SH-SY5Y (cell line): ENCODE measurements at regions not wholly inside any gene's neighbourhood (a gene's known extent, or its start where the extent isn't known, plus 50 kb on each side); places are given as distances from the start of the nearest gene placed in this dataset.

Experiments used
- GATA2 ChIP-seq: IDR thresholded peaks from 2 replicates; pipeline ENCODE4 v1.6.1; 2011; ENCODE audit warnings: mild to moderate bottlenecking, low read depth, low read length
- GATA3 ChIP-seq: IDR thresholded peaks from 2 replicates; pipeline ENCODE4 v1.6.1; 2011; ENCODE audit warnings: low read depth, mild to moderate bottlenecking, low read length, moderate library complexity

DNA sequence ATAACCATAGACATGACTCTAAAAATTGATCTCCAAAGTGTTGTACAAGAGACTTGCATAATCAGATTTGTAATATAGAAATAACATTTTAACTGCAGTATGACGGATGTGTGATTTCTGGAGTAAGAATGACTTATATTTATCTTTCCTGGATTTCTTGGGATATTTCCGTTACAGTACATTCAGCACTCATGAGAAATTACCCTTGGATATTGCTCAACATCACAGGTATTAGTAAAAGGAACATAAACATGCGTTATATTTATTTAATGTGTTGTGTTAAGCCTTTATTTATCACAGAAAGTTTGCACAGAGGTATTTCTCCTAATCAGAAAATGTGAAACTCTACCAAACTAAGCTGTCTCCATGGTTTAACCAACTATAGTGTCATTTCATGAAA is 1823.9 kb upstream of the C9orf72 start:
- TF ChIP-seq GATA3 = no peak
- TF ChIP-seq GATA2 = no peak

DNA sequence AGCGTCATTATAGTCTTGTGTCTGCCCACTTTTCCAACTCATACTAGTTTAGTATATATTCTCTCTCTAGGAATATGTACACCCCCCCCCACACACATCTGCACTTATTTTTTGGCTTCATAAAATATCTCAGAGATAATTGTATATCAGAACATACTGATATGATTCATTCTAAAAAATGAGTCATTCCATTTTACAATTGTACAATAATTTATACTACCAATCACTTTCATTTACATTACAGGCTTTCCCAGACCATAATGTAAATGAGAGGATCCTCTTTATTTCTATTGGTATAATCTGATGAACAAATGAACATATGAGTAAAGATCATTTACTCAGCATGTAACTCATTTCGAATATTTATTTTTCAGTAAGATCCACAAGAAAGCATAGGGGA is 1842.9 kb upstream of the C9orf72 start:
- TF ChIP-seq GATA2 (no peak), GATA3 (no peak)

DNA sequence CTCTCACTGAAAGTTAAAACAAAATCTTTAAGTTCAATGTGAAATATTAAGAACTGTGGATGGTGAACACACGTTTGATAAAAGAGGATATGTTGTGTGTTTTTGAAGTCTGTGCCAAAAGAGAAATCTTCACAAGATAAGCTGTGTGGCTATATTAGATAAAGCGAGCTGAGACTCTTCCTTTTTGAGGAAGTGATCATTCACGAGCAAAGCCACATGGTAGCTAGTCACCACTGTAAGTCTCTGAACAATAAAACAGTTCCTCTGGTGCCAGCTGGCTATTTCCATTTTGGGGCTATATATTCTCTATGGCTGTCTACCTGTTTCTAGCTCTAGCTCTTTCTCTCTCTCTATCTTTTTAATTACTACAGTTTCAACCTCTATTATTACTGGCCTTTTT is 1849.2 kb upstream of the C9orf72 start:
- no peak for TF ChIP-seq GATA2
- TF ChIP-seq GATA3 = no peak

DNA sequence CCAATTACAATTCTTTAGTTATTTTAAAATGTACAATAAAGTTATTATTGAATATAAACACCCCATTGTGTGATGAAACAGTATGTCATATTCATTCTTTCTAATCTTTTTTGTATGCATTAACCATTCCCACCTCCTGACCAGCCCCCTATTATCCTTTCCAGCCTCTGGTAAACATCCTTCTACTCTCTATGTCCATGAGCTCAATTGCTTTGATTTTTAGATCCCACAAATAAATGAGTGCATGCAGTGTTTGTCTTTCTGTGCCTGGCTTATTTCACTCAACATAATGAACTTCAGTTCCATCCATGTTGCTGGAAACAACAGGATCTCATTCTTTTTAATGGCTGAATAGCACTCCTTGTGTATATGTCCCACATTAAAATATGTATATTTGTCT is 1858.9 kb upstream of the C9orf72 start:
- TF ChIP-seq GATA3 (no peak), GATA2 (no peak)

DNA sequence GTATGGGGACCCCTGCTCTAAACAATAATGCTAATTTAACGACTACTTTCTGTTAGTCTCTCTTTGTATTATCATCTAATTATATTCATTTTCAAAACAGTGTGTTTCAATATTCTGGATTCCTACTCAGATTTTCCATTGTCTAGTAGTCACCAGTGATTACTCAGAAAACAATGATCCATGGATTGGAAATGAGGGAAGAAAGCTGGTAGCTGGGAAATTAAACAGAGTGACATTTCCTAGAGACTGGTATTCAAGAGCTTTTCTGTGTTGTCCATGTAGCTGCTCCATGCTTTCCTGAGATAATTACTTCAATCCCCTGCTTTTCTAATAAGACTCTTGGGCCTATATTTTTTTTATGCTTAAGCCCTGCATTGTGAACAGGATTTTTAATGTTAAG is 1862.1 kb upstream of the C9orf72 start:
- TF ChIP-seq GATA2 (no peak), GATA3 (no peak)

DNA sequence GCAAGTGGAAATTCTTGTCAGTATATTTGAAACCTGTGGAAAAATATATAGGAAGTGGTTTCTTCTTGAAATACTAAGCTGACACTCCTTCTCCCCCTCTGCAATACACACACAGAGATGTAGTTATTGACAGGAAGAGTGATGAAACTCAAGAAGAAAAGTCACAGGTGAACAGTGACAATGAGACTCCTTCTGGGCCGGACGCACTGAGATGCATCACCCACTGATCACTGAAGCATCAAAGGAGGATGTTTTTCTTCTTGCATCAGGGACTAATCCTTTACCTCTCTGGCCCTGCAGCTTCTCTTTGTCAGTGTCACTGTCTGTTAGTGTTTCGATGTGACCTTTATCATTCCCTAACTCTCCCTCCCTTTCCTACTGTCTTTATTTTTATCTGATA is 1864.2 kb upstream of the C9orf72 start:
- TF ChIP-seq GATA3 = no peak
- TF ChIP-seq GATA2 = no peak

DNA sequence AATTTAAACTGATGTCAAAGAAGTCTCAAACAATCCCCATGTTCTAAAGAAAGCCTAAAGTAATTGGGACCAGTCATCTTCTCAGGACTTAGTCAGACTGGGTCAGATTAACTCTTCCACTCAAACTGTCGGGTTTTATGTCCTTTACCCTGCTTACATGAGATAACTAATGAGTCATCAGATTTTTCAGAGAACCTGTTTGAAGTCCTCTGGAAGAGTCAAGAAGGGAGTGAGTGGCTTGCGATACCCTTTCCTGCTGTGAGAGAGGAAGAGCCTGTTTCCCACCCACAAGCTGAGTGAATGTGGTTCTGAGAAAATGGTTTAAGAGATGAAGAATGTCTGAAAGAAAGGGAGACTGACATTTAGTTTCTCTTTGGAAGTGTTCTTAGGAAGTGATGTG is 1866.7 kb upstream of the C9orf72 start:
- TF ChIP-seq GATA3 (no peak), GATA2 (no peak)

DNA sequence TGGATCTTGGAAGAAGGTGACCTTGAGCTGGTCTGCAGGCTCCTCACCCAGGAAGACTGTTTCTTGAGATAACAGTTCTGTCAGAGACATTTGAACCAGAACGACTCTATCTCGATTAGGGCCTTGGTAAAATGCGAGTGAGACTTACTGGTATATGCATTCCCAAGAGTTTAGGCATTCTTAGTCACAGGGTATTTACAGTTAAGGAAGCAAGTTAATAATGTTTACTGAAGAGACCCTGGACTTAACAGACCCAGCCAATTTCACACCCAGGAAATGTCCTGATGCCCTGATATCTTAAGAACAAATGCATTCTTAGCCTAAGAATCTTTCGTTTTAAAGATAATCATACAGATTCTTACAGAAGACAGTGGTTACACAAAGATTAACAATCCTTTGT is 1867.2 kb upstream of the C9orf72 start:
- TF ChIP-seq GATA2 (no peak), GATA3 (no peak)

DNA sequence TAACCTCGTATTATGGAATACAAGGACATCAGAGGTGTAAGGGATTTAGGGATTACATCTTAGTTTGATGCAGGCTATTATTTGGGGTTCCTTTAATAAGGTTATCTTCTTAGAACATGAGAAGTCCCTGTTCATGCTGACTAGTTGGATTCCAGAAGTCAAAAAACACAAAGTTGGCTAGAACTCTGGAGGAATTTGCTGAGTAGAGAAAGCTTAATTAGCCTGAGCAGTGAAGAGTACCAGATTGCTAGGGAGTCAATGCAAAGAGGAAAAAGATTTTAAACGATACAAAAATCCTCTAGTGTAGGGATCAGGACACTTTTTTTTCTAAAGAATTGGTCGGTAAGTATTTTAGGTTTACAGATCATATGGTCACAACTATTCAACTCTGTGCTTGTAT is 1872.5 kb upstream of the C9orf72 start:
- TF ChIP-seq GATA2 = no peak

DNA sequence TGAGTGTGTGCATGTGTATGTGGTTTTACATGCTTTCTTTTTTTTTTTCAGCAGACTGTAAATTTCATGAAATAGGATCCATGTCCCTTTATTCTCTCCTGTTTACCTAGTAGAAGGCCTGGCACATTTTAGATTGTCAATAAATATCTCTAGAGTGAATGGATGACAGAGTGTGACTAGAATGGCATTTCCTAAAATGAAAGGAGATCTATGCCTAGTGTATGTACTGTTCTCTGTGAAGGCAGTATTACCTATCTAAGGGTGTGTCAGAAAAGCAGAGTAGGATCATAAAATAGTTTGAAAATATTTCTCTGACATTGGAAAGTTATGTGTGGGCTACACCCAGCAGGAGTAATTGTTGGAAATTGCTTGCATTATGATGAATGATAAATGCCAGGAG is 1876.0 kb upstream of the C9orf72 start:
- TF ChIP-seq GATA2 (no peak), GATA3 (no peak)

DNA sequence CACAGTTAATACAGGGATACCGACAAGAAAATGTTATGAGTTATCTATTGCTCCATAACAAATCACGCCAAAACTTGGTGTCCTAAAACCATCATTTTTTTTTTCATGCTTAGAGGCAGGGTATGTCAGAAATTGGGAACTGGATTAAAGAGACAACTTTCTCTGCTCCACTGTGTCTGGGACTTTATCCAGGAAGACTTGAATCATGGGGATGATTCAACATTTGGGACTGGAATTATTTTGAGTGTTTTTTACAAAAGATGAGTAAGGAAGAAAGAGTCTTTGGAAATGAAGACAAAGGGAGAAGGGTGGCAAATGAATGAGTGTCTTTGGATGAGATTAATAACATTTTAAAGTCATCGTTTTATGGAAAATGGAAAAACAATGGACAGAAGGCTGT is 1883.7 kb upstream of the C9orf72 start:
- TF ChIP-seq GATA2 = no peak
- TF ChIP-seq GATA3 = no peak

DNA sequence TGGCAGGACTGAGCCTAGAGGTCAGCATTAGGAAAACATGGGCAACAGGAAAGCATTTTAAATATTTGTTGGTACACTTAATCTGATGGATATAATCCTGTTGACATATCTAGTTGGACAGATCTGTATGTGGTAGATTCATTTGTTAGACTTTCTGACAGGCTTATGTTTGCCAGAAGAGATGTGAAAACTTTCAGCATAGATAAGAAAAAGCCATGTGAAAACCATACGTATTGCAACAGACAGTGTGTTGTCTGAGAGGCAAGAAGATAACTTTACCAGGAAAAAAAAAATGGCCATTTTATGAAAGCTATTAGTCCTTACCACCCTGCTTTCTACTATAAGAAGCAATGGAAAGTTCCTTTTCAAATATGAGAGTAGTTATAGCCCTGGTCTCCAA is 1902.2 kb upstream of the C9orf72 start:
- TF ChIP-seq GATA2 = no peak
- TF ChIP-seq GATA3 = no peak

DNA sequence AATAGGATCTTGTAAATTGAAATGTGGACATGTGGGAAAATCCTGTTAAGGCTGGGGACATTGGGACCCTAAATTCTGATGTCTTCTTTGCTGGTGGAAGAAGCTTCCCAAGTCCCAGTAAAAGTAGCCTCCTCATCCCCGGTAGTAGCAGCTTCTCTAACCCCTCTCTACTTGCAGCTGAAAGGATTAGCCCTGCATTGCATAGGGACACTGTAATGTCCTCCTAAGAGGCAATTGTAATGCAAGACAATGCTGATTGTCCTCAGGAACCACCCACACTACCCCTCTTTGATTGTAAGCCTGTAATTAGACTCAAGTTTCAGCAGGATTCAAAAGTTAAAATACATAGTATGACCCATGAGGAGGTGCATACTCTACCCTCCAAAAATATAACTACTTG is 1938.4 kb upstream of the C9orf72 start:
- TF ChIP-seq GATA2 (no peak), GATA3 (no peak)

DNA sequence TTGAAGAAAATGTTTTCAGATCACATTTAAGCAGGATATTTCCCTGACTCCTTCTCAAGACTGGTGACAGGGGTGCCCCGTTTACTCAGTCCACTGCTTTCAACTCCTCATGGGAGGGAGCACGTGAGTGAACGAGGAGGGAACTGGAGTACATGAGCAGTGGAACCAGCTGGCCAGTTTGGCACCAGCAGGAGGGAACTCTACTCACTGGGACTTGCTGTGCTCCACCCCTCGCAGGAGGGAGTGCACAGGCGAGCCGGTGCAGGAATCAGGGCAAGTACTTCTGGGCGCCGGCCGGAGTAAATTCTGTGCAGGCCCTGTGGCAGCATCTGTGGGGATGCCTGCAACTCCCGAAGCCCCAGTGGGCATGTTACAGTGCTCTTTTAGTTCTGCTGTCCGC is 1941.1 kb upstream of the C9orf72 start:
- no peak for TF ChIP-seq GATA2

DNA sequence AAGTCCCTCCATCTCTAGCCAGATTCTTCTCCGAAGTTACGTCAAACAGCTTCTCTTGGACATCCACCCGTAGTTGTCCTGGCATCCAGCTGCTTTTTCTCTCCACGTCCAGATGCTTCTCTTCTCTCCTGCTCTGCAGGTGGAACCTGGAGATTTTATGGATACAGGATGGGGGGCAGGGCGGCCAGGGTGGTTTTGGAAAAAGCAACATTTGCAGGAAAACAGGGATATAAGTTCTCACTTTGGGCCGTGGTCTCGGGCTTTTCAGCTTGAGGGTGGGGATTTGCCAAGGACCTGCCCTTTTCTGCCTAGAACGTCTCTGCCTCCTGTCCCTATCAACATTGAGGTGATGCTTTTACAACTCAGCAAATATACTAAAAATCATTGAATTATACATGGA is 1941.6 kb upstream of the C9orf72 start:
- TF ChIP-seq GATA2 (no peak), GATA3 (no peak)

DNA sequence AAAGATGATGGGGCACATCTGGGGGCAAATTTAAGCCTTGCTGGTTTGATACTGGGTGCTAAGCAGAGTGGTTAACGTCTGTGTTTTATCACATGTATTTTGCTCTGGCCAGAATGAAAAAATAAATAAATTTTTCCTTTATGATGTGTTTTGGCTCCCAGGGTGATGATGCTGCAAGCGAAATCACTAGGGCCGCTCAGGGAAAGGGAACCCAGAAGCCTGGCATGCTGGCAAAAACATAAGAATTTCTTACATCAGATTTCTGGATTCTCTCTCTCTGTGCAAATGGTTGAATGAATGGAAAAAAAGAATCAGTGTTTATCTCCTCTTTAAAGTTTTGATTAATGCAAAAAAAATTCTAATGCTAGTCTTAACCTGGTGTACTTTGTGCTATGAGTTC is 1975.2 kb upstream of the C9orf72 start:
- no peak for TF ChIP-seq GATA2
- no peak for TF ChIP-seq GATA3

DNA sequence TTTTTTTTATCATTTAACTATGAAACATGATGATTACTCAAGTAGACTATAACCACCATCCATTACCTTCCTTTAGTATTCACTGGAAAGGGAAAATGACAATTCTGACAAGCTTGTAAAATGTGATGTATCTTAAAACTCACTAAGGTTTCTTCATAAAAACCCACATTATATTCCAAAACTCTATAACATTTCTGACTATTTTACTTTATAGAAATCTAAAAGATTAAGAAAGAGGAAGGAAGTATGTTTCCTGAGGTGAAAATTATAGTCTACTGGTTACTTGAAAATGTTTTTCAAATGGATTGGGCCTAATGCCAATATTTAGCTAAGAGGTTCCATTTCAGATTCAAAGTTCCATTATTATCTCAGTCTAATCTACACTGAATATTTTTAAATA is 1982.2 kb upstream of the C9orf72 start:
- TF ChIP-seq GATA2 (no peak), GATA3 (no peak)
